HepG2 (cell line): ENCODE measurements at regions not wholly inside any gene's neighbourhood (a gene's known extent, or its start where the extent isn't known, plus 50 kb on each side); places are given as distances from the start of the nearest gene placed in this dataset.

Source experiments
- ATAC-seq: fragments of 200-7000 bp; cut with Tn5 transposase; 3 replicates; pipeline ENCODE4 v1.9.1; 2020; ENCODE audit warnings: mild to moderate bottlenecking, moderate library complexity
- BruUV-seq: library from RNA; stranded (reverse); fragments of 400-500 nt; replicated peaks from 2 replicates; lab custom pipeline; 2021; lab: Mats Ljungman, UMichigan
- CTCF ChIA-PET: fragments of 300-600 bp; formaldehyde crosslinking; extraction: SDS; loops from one replicate; lab custom pipeline; 2021; ENCODE audit warnings: low total read pairs, inconsistent platforms, low intra/inter-chr PET ratio; lab: Yijun Ruan, JAX
- POLR2A ChIA-PET: fragments of 350-600 bp; sonication (Branson Sonifier 250); formaldehyde crosslinking; loops from one replicate; lab custom pipeline; 2020; ENCODE audit warnings: antibody characterized with exemption, inconsistent platforms; lab: Yijun Ruan, JAX
- DNase-seq: peaks from one replicate; pipeline ENCODE4 v3.0.0-alpha.2; 2015; ENCODE audit warnings: low spot score
- FAIRE-seq: peaks from 3 replicates; lab custom pipeline; 2011; peaks lifted over from hg19 to GRCh38; lab: Jason Lieb, UNC
- H2AFZ ChIP-seq: one replicate; pipeline ENCODE4 v1.6.1; 2011; ENCODE audit warnings: low read length, inconsistent platforms
- H3K27ac ChIP-seq: fragments of 300-600 bp; 3 replicates; pipeline ENCODE4 v1.8.0; 2011; ENCODE audit warnings: mixed run types, mild to moderate bottlenecking, mixed read lengths, low read length, inconsistent platforms; ENCODE audit not compliant: insufficient read depth; ENCODE audit errors: extremely low read length
- H3K27me3 ChIP-seq, 2 experiments: fragments of 200-600 bp in 1 of 2; 2 replicates in 1 of 2; 3 replicates in 1 of 2; pipeline versions ENCODE4 v1.6.0 to v1.8.0; 2011; ENCODE audit warnings: low read length in 2 of 2, mild to moderate bottlenecking in 2 of 2, moderate library complexity in 2 of 2, inconsistent platforms in 1 of 2; ENCODE audit not compliant: insufficient read depth in 2 of 2, control insufficient read depth in 1 of 2
- H3K36me3 ChIP-seq, 2 experiments: fragments of 200-600 bp in 1 of 2; replicated peaks in 1 of 2; 2 replicates in 1 of 2; 3 replicates in 1 of 2; pipeline versions ENCODE4 v1.5.1 to v1.8.0; 2011; ENCODE audit warnings: low read length in 2 of 2, inconsistent platforms in 1 of 2; ENCODE audit not compliant: insufficient read depth in 2 of 2, control insufficient read depth in 1 of 2
- H3K4me1 ChIP-seq: 2 replicates; pipeline ENCODE4 v1.5.1; 2012; ENCODE audit warnings: low read length, inconsistent platforms; ENCODE audit not compliant: insufficient read depth
- H3K4me2 ChIP-seq: 2 replicates; pipeline ENCODE4 v1.6.0; 2011; ENCODE audit warnings: low read depth, low read length, inconsistent platforms
- H3K4me3 ChIP-seq, 3 experiments: fragments of 200-600 bp in 1 of 3; sonication (generic), shearing (Covaris generic) in 1 of 3; replicated peaks in 1 of 3; 2 replicates each; pipeline ENCODE4 v1.5.1; 2011 to 2016; ENCODE audit warnings: low read length in 3 of 3, inconsistent platforms in 2 of 3, low read depth in 2 of 3, mild to moderate bottlenecking in 2 of 3, control low read depth in 1 of 3, mixed read lengths in 1 of 3; ENCODE audit not compliant: insufficient read depth in 1 of 3
- H3K79me2 ChIP-seq: one replicate; pipeline ENCODE4 v1.6.1; 2011; ENCODE audit warnings: low read length, inconsistent platforms; ENCODE audit not compliant: insufficient read depth
- H3K9ac ChIP-seq: 2 replicates; pipeline ENCODE4 v1.6.0; 2011; ENCODE audit warnings: mild to moderate bottlenecking, low read depth, low read length, inconsistent platforms; ENCODE audit not compliant: insufficient read depth
- H3K9me3 ChIP-seq: 2 replicates; pipeline ENCODE4 v1.5.1; 2012; ENCODE audit warnings: mild to moderate bottlenecking, low read length
- H4K20me1 ChIP-seq: 2 replicates; pipeline ENCODE4 v1.6.0; 2011; ENCODE audit warnings: inconsistent platforms, mild to moderate bottlenecking, low read length, moderate library complexity; ENCODE audit not compliant: insufficient read depth
- HNF4A ChIP-seq: sonication (generic); formaldehyde crosslinking; IDR thresholded peaks from 2 replicates; pipeline ENCODE4 v1.4.0; 2020; ENCODE audit warnings: missing genetic modification reagents
- HOXA9 ChIP-seq: sonication (generic); formaldehyde crosslinking; IDR thresholded peaks from 2 replicates; pipeline ENCODE4 v1.8.1; 2022; ENCODE audit warnings: missing genetic modification reagents, mild to moderate bottlenecking, moderate library complexity, borderline replicate concordance
- NR2F6 ChIP-seq, 2 experiments: IDR thresholded peaks; 2 replicates each; pipeline ENCODE4 v1.6.1; 2016; ENCODE audit warnings: antibody characterized with exemption in 1 of 2, mild to moderate bottlenecking in 1 of 2
- RARG ChIP-seq: sonication (generic); formaldehyde crosslinking; IDR thresholded peaks from 2 replicates; pipeline ENCODE4 v1.4.0; 2020; ENCODE audit warnings: low read depth, mild to moderate bottlenecking, missing genetic modification reagents
- SIX1 ChIP-seq: sonication (generic); formaldehyde crosslinking; IDR thresholded peaks from 2 replicates; pipeline ENCODE4 v1.4.0; 2020; ENCODE audit warnings: missing genetic modification reagents, borderline replicate concordance
- SPEN ChIP-seq: sonication (generic); formaldehyde crosslinking; IDR thresholded peaks from 2 replicates; pipeline ENCODE4 v1.5.1; 2020; ENCODE audit warnings: low read depth, mild to moderate bottlenecking, missing genetic modification reagents
- ZNF333 ChIP-seq: sonication (generic); formaldehyde crosslinking; IDR thresholded peaks from 2 replicates; pipeline ENCODE4 v1.4.0; 2020; ENCODE audit warnings: mild to moderate bottlenecking, missing genetic modification reagents, borderline replicate concordance
- ZNF546 ChIP-seq: sonication (generic); formaldehyde crosslinking; conservative IDR thresholded peaks from 2 replicates; pipeline ENCODE4 v1.8.1; 2023; ENCODE audit warnings: mild to moderate bottlenecking, missing genetic modification reagents
- ZNF607 ChIP-seq: sonication (generic); formaldehyde crosslinking; IDR thresholded peaks from 2 replicates; pipeline ENCODE4 v1.5.1; 2020; ENCODE audit warnings: missing genetic modification reagents, mild to moderate bottlenecking, borderline replicate concordance
- WGBS: methylation state at CpG from one replicate; pipeline ENCODE4 v1.1.6; 2017; ENCODE audit warnings: low lambda C conversion rate; 5-methylcytosine and 5-hydroxymethylcytosine counted together
- in situ Hi-C: cut with HindIII; loops from 2 replicates; pipeline ENCODE4 v1.10.0; 2017; ENCODE audit warnings: low pct_unique_long_range_greater_than_20kb; ENCODE audit not compliant: extremely low pct_ligation_motif_present
- intact Hi-C: fragments of 100-400 bp; cut with micrococcal nuclease; formaldehyde crosslinking; loops from one replicate; pipeline ENCODE4 v1.10.0; 2022; ENCODE audit not compliant: unreplicated experiment
- TF ChIP-seq, protein P1 (sequence below): IDR thresholded peaks from 2 replicates; pipeline ENCODE4 v1.4.0; 2020; ENCODE audit warnings: mild to moderate bottlenecking, missing genetic modification reagents

DNA sequence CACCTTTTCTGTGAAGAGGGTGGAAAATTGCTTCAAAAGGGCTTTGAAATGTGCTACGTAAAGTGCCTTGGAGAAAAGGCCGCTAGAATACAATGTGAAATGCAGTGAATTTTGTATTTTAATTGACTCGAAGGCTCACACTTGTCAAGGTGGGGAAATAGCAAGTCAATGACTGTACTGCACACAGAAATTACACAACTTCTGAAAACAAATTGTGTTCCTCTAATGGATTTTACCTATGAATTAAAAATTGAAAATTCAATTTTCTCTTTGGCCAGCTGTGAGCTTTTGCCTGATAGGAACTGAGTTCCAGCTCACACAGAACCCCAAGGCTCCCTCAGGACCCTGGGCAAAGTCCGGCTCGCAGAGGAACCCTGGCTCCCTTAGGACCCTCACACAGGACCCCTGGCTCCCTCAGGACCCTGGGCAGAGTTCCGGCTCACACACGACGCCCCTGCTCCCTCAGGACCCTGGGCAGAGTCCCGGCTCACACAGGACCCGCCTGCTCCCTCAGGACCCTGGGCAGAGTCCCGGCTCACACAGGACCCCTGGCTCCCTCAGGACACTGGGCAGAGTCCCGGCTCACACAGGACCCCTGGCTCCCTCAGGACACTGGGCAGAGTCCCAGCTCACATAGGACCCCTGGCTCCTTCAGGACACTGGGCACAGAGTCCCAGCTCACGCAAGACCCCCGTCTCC, 324.9 kb downstream of the UQCRFS1 start (continued):
- TF ChIP-seq HOXA9 (CRISPR knock-in tag) (no peak), ZNF333 (CRISPR knock-in tag) (no peak)

DNA sequence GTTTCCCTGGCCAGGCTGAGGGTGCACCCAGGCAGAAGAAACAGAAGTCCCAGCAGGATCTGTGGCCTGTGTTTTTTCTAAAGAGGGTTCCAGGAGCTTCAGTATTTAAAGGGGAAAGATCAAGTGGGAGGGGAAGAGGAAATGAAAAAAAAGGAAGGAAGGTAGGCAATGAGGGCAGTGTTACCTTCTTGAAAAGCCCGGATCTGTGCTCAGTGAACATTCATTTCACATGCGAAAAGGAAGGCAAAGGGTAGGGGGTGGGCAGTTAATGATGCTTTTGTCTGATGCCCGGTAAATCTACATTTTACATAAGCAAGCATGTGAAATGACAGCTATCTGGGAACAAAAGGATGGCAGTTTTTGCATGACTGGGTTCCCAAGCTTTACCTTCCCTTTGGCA, 326.2 kb downstream of the UQCRFS1 start:
- Histone ChIP-seq H3K9ac (no peak overlapping the region), H3K9me3 (no peaks in the 10 kb centered on the region), H3K27ac (no peak overlapping the region), H3K27me3 (peaks cover 0 to 9% of the 10 kb centered on the region in 2 experiments; a peak in 1 of 5 replicates), H3K79me2 (no peaks in the 10 kb centered on the region), H4K20me1 (no peaks in the 10 kb centered on the region), H2AFZ (no peak overlapping the region), H3K4me1 (peaks cover 17% of the 10 kb centered on the region; the same call in 1 of the 2 replicates), H3K4me3 (no peak overlapping the region), H3K4me2 (no peak overlapping the region), H3K36me3 (no peaks in the 10 kb centered on the region)
- BruUV-seq = no TSS peak
- CTCF ChIA-PET = no interaction called here
- no peak for TF ChIP-seq SPEN (CRISPR knock-in tag)
- no peak for TF ChIP-seq ZNF607 (CRISPR knock-in tag)
- TF ChIP-seq ZNF546 = no peak
- TF ChIP-seq SIX1 (CRISPR knock-in tag) = no peak
- 37% methylated on average over 3 of the region's 3 CpGs for WGBS
- FAIRE-seq = no peak
- no peak for DNase-seq
- no peak for ATAC-seq
- POLR2A ChIA-PET = no interaction called here
- in situ Hi-C loops = loop anchor here (25.0 kb wide), 1 partner anchor 424 kb away; no protein-coding TSS in a partner anchor
- intact Hi-C loops = no loop called here

DNA sequence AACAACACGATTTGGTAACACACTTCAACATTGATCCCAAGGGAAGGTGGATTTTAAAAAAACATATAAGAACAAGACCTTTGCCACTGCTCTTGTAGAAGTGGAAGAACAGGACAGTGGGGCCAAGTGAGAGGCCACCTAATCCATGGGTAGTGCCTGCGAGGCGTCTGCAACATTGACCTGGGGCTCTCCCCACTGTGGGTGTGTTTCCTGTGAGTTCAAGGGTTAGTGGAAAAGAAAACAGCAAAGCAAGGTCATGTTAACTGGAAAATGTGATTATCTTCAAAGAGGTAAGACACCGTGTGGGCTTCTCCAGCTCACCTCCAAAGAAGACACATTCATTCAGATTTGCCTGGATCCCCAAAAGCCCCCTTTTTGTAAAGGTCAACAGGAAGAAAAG, 327.0 kb downstream of the UQCRFS1 start:
- Histone ChIP-seq H3K79me2 (no peaks in the 10 kb centered on the region), H3K27me3 (peaks cover 0 to 9% of the 10 kb centered on the region in 2 experiments; a peak in 1 of 5 replicates), H3K27ac (no peak overlapping the region), H3K9ac (no peak overlapping the region), H3K4me2 (no peak overlapping the region), H3K36me3 (no peaks in the 10 kb centered on the region), H3K4me1 (peaks cover 17% of the 10 kb centered on the region; the same call in 1 of the 2 replicates), H3K9me3 (no peaks in the 10 kb centered on the region), H3K4me3 (no peak overlapping the region), H2AFZ (no peak overlapping the region), H4K20me1 (no peaks in the 10 kb centered on the region)
- ATAC-seq (peak; percentile 79), FAIRE-seq (no peak), DNase-seq (peak; percentile 2)
- POLR2A ChIA-PET = no interaction called here
- CTCF ChIA-PET = no interaction called here
- WGBS = 2% methylated on average over 4 of the region's 4 CpGs
- intact Hi-C loops (no loop called here), in situ Hi-C loops (loop anchor here (25.0 kb wide), 1 partner anchor 424 kb away; no protein-coding TSS in a partner anchor)
- BruUV-seq = no TSS peak
- TF ChIP-seq NR2F6 (IDR thresholded peaks at IDR 0.05) = 0 out of 2 replicates have a peak, but pooled peaks have one; percentile 20
- no peak for TF ChIP-seq NR2F6 (CRISPR knock-in tag; IDR thresholded peaks at IDR 0.05)
- TF ChIP-seq HNF4A (CRISPR knock-in tag) = peak; percentile 57
- TF ChIP-seq, protein P1, sequence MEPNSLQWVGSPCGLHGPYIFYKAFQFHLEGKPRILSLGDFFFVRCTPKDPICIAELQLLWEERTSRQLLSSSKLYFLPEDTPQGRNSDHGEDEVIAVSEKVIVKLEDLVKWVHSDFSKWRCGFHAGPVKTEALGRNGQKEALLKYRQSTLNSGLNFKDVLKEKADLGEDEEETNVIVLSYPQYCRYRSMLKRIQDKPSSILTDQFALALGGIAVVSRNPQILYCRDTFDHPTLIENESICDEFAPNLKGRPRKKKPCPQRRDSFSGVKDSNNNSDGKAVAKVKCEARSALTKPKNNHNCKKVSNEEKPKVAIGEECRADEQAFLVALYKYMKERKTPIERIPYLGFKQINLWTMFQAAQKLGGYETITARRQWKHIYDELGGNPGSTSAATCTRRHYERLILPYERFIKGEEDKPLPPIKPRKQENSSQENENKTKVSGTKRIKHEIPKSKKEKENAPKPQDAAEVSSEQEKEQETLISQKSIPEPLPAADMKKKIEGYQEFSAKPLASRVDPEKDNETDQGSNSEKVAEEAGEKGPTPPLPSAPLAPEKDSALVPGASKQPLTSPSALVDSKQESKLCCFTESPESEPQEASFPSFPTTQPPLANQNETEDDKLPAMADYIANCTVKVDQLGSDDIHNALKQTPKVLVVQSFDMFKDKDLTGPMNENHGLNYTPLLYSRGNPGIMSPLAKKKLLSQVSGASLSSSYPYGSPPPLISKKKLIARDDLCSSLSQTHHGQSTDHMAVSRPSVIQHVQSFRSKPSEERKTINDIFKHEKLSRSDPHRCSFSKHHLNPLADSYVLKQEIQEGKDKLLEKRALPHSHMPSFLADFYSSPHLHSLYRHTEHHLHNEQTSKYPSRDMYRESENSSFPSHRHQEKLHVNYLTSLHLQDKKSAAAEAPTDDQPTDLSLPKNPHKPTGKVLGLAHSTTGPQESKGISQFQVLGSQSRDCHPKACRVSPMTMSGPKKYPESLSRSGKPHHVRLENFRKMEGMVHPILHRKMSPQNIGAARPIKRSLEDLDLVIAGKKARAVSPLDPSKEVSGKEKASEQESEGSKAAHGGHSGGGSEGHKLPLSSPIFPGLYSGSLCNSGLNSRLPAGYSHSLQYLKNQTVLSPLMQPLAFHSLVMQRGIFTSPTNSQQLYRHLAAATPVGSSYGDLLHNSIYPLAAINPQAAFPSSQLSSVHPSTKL = 0 out of 2 replicates have a peak, but pooled peaks have one; percentile 13
- no peak for TF ChIP-seq RARG (CRISPR knock-in tag)
